GM12892 (cell line): ENCODE measurements at regions not wholly inside any gene's neighbourhood (a gene's known extent, or its start where the extent isn't known, plus 50 kb on each side); places are given as distances from the start of the nearest gene placed in this dataset.

Experiments
- POLR2A ChIP-seq: IDR thresholded peaks from 2 replicates; pipeline ENCODE4 v1.6.1; 2011; ENCODE audit warnings: low read depth, low read length, control low read depth
- TAF1 ChIP-seq: IDR thresholded peaks from 2 replicates; pipeline ENCODE4 v1.6.1; 2011; ENCODE audit warnings: low read depth, mild to moderate bottlenecking, control low read depth, low read length, borderline replicate concordance

GRCh38 chr1:212225871-212226302 lies 59.3 kb upstream of the PPP2R5A start:
- TF ChIP-seq POLR2A: no peak
- no peak for TF ChIP-seq TAF1
